Testis (tissue), 2 donors: ENCODE measurements at regions not wholly inside any gene's neighbourhood (a gene's known extent, or its start where the extent isn't known, plus 50 kb on each side); places are given as distances from the start of the nearest gene placed in this dataset.

Experiments used
- CTCF ChIP-seq, 3 experiments: fragments of 450-650 bp in 2 of 3; fragments of 200-600 bp in 1 of 3; sonication (generic) in 1 of 3; IDR thresholded peaks; one replicate each; pipeline ENCODE4 v1.5.1; 2016 to 2019; ENCODE audit warnings: antibody characterized with exemption in 3 of 3, mild to moderate bottlenecking in 2 of 3, moderate library complexity in 1 of 3
- POLR2A ChIP-seq: fragments of 450-650 bp; IDR thresholded peaks from one replicate; pipeline ENCODE4 v1.6.1; 2017; ENCODE audit warnings: antibody characterized with exemption, mild to moderate bottlenecking, moderate library complexity

DNA sequence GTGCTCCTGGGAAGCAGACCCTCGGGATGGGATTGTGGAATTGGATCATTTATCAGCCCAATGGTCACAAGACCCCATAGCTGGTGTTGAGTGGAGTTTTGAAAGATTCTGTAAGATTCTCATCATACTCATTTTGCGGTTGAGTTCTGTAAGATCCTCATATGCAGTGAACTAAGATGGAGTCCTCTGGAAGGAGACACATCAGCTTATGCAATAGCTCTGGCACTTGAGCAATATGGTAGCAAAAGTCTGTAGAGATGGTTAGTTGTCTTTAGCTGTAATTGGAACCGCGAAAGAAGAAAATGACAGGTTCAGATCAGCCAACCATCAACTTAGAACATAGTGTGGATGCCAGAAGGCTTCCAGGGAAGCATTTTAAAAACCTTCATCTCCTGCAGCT, 184.5 kb upstream of the TSC22D2 start:
- TF ChIP-seq POLR2A, result no peak
- no peak for TF ChIP-seq CTCF (IDR thresholded peaks at IDR 0.05)
